Smooth muscle cell (in vitro differentiated cells): ENCODE measurements at regions not wholly inside any gene's neighbourhood (a gene's known extent, or its start where the extent isn't known, plus 50 kb on each side); places are given as distances from the start of the nearest gene placed in this dataset.
"Not testable (repeated sequence)": the region's sequence is repeated elsewhere in the genome, so short reads cannot be mapped to it uniquely, and the experiment has no call there.

ENCODE experiments used
- DNase-seq: peaks from one replicate; lab custom pipeline; 2025; ENCODE audit not compliant: unreplicated experiment; lab: John Stamatoyannopoulos, UW
- H2AFZ ChIP-seq: fragments of 200-600 bp; sonication (generic); 2 replicates; pipeline ENCODE4 v1.6.0; 2016; ENCODE audit warnings: antibody characterized with exemption, low read depth, mild to moderate bottlenecking
- H3F3A ChIP-seq: fragments of 200-600 bp; sonication (generic); 2 replicates; pipeline ENCODE4 v1.6.0; 2017; ENCODE audit warnings: antibody characterized with exemption, low read depth
- H3K27ac ChIP-seq: fragments of 200-600 bp; sonication (generic); 2 replicates; pipeline ENCODE4 v1.5.1; 2016; ENCODE audit warnings: low read depth, mild to moderate bottlenecking
- H3K27me3 ChIP-seq: fragments of 200-600 bp; sonication (generic); 2 replicates; pipeline ENCODE4 v1.6.1; 2016; ENCODE audit warnings: low read depth, mild to moderate bottlenecking
- H3K36me3 ChIP-seq: fragments of 200-600 bp; sonication (generic); 2 replicates; pipeline ENCODE4 v1.5.1; 2016; ENCODE audit warnings: low read depth
- H3K4me1 ChIP-seq: fragments of 200-600 bp; sonication (generic); 2 replicates; pipeline ENCODE4 v1.5.1; 2016; ENCODE audit warnings: low read depth
- H3K4me2 ChIP-seq: fragments of 200-600 bp; sonication (generic); 2 replicates; pipeline ENCODE4 v1.6.0; 2016; ENCODE audit warnings: mild to moderate bottlenecking
- H3K4me3 ChIP-seq: fragments of 200-600 bp; sonication (generic); 2 replicates; pipeline ENCODE4 v1.5.1; 2016; ENCODE audit warnings: mild to moderate bottlenecking
- H3K79me2 ChIP-seq: fragments of 200-600 bp; sonication (generic); 2 replicates; pipeline ENCODE4 v1.6.0; 2016; ENCODE audit warnings: low read depth, mild to moderate bottlenecking
- H3K9ac ChIP-seq: fragments of 200-600 bp; sonication (generic); 2 replicates; pipeline ENCODE4 v1.6.0; 2016; ENCODE audit warnings: low read depth
- H3K9me3 ChIP-seq: fragments of 200-600 bp; sonication (generic); replicated peaks from 2 replicates; pipeline ENCODE4 v1.5.1; 2016; ENCODE audit warnings: low read depth
- H4K20me1 ChIP-seq: fragments of 200-600 bp; sonication (generic); 2 replicates; pipeline ENCODE4 v1.6.0; 2016; ENCODE audit warnings: low read depth
- CTCF ChIP-seq: fragments of 200-600 bp; sonication (generic); IDR thresholded peaks from 2 replicates; pipeline ENCODE4 v1.5.1; 2017; ENCODE audit warnings: borderline replicate concordance, mild to moderate bottlenecking, antibody characterized with exemption; ENCODE audit not compliant: insufficient read depth, poor library complexity, severe bottlenecking
- WGBS: methylation state at CpG from one replicate; pipeline ENCODE4 v1.1.7; 2016; ENCODE audit warnings: low lambda C conversion rate; 5-methylcytosine and 5-hydroxymethylcytosine counted together

- Histone ChIP-seq H3K4me2 (no peak overlapping the region), H3K79me2 (no peaks in the 10 kb centered on the region), H3K27me3 (no peaks in the 10 kb centered on the region), H3K36me3 (no peaks in the 10 kb centered on the region), H2AFZ (no peak overlapping the region), H3K9me3 (no peaks in the 10 kb centered on the region), H3K4me3 (no peak overlapping the region), H3K9ac (no peak overlapping the region), H4K20me1 (no peaks in the 10 kb centered on the region), H3K4me1 (no peaks in the 10 kb centered on the region), H3K27ac (no peak overlapping the region), H3F3A (no peaks in the 10 kb centered on the region)
- DNase-seq = no peak
- WGBS = 81% methylated on average over 5 of the region's 5 CpGs
- TF ChIP-seq CTCF = no peak
Measured at GRCh38 chr12:126042286-126042685, 977.1 kb downstream of the AACS start.

- not testable (repeated sequence) for DNase-seq, H3K4me3 ChIP-seq, H3K4me1 ChIP-seq, H4K20me1 ChIP-seq, H3K27me3 ChIP-seq, H2AFZ ChIP-seq, H3K4me2 ChIP-seq, H3K27ac ChIP-seq, H3F3A ChIP-seq, H3K79me2 ChIP-seq, H3K36me3 ChIP-seq, H3K9ac ChIP-seq, H3K9me3 ChIP-seq
- WGBS = 73% methylated on average over 5 of the region's 5 CpGs
Measured at GRCh38 chr12:126049501-126049900, 984.3 kb downstream of the AACS start.

- Histone ChIP-seq H3K9ac (no peak overlapping the region), H3K4me3 (no peak overlapping the region), H3K4me1 (no peaks in the 10 kb centered on the region), H4K20me1 (no peaks in the 10 kb centered on the region), H3K9me3 (no peaks in the 10 kb centered on the region), H3K79me2 (no peaks in the 10 kb centered on the region), H3K27ac (no peak overlapping the region), H2AFZ (no peak overlapping the region), H3F3A (no peaks in the 10 kb centered on the region), H3K36me3 (no peaks in the 10 kb centered on the region), H3K4me2 (no peak overlapping the region), H3K27me3 (no peaks in the 10 kb centered on the region)
- TF ChIP-seq CTCF = no peak
- WGBS = 79% methylated on average over 6 of the region's 6 CpGs
- no peak for DNase-seq
Measured at GRCh38 chr12:126051611-126052107, 986.4 kb downstream of the AACS start.

- H3K9me3 ChIP-seq = no peaks in the 10 kb centered on the region
- 85% methylated on average over 4 of the region's 4 CpGs for WGBS
- H2AFZ ChIP-seq = no peak overlapping the region
- H3K79me2 ChIP-seq = no peaks in the 10 kb centered on the region
- no peaks in the 10 kb centered on the region for H3K27me3 ChIP-seq
- H3K4me2 ChIP-seq = no peak overlapping the region
- no peaks in the 10 kb centered on the region for H3K4me1 ChIP-seq
- no peaks in the 10 kb centered on the region for H3F3A ChIP-seq
- H4K20me1 ChIP-seq = no peaks in the 10 kb centered on the region
- no peak overlapping the region for H3K4me3 ChIP-seq
- no peak overlapping the region for H3K27ac ChIP-seq
- H3K36me3 ChIP-seq = no peaks in the 10 kb centered on the region
- DNase-seq = no peak
- H3K9ac ChIP-seq = no peak overlapping the region
- no peak for TF ChIP-seq CTCF
Measured at GRCh38 chr12:126055521-126055920, 990.3 kb downstream of the AACS start.
